Osteoblast (primary cell): ENCODE measurements at regions not wholly inside any gene's neighbourhood (a gene's known extent, or its start where the extent isn't known, plus 50 kb on each side); places are given as distances from the start of the nearest gene placed in this dataset.
A peak's percentile ranks its signal among the peaks of the same experiment; 100 is the strongest.

Source experiments
- DNase-seq: peaks from one replicate; pipeline ENCODE4 v3.0.0; 2011; ENCODE audit warnings: low spot score, mixed read lengths; ENCODE audit not compliant: insufficient read length; ENCODE audit errors: missing footprints
- H2AFZ ChIP-seq: 2 replicates; pipeline ENCODE4 v1.6.0; 2011; ENCODE audit warnings: mild to moderate bottlenecking, low read length
- H3K27ac ChIP-seq: 2 replicates; pipeline ENCODE4 v1.5.1; 2011; ENCODE audit warnings: mild to moderate bottlenecking, low read depth, low read length, moderate library complexity
- H3K27me3 ChIP-seq: 2 replicates; pipeline ENCODE4 v1.6.0; 2012; ENCODE audit warnings: mild to moderate bottlenecking, control low read depth, inconsistent platforms, low read length, moderate library complexity; ENCODE audit not compliant: insufficient read depth
- H3K36me3 ChIP-seq: 2 replicates; pipeline ENCODE4 v1.5.1; 2011; ENCODE audit warnings: mild to moderate bottlenecking, low read length, control low read depth, moderate library complexity; ENCODE audit not compliant: insufficient read depth
- H3K4me1 ChIP-seq: 2 replicates; pipeline ENCODE4 v1.5.1; 2011; ENCODE audit warnings: mild to moderate bottlenecking, low read length, control low read depth, moderate library complexity; ENCODE audit not compliant: insufficient read depth
- H3K4me2 ChIP-seq: 2 replicates; pipeline ENCODE4 v1.6.0; 2011; ENCODE audit warnings: mild to moderate bottlenecking, low read length; ENCODE audit not compliant: insufficient read depth
- H3K4me3 ChIP-seq: fragments of 200-600 bp; sonication (generic); 3 replicates; pipeline ENCODE4 v1.5.1; 2012; ENCODE audit warnings: mild to moderate bottlenecking, low read length, inconsistent platforms; ENCODE audit not compliant: insufficient read depth
- H3K79me2 ChIP-seq: 2 replicates; pipeline ENCODE4 v1.6.0; 2012; ENCODE audit warnings: mild to moderate bottlenecking, low read length, control low read depth, inconsistent platforms; ENCODE audit not compliant: insufficient read depth
- H3K9me3 ChIP-seq: 2 replicates; pipeline ENCODE4 v1.5.1; 2011; ENCODE audit warnings: low read depth, low read length, control low read depth
- H4K20me1 ChIP-seq: 2 replicates; pipeline ENCODE4 v1.6.0; 2012; ENCODE audit warnings: mild to moderate bottlenecking, low read length, control low read depth; ENCODE audit not compliant: insufficient read depth
- CTCF ChIP-seq: IDR thresholded peaks from 2 replicates; pipeline ENCODE4 v1.5.1; 2011; ENCODE audit warnings: mild to moderate bottlenecking, low read depth, low read length, moderate library complexity; ENCODE audit errors: extremely low read depth

GRCh38 chr2:9752441-9753275 lies 90.6 kb upstream of the TAF1B start:
- H4K20me1 ChIP-seq, result no peaks in the 10 kb centered on the region

GRCh38 chr2:9753276-9753600 lies 90.0 kb upstream of the TAF1B start:
- Histone ChIP-seq H3K27ac (peak overlapping the region; percentile 88), H3K79me2 (no peaks in the 10 kb centered on the region), H2AFZ (peak overlapping the region; percentile 87), H4K20me1 (no peaks in the 10 kb centered on the region), H3K4me3 (peak overlapping the region; percentile 61), H3K9me3 (no peaks in the 10 kb centered on the region), H3K4me1 (peaks cover 32% of the 10 kb centered on the region), H3K27me3 (no peaks in the 10 kb centered on the region), H3K4me2 (peak overlapping the region; percentile 79), H3K36me3 (no peaks in the 10 kb centered on the region)
- no peak for TF ChIP-seq CTCF
- DNase-seq, result peak; percentile 98

More at GRCh38 chr2:9752441-9753275, 90.6 kb upstream of the TAF1B start:
- Histone ChIP-seq H3K4me3 (peak overlapping the region; percentile 61), H3K27ac (peak overlapping the region; percentile 88), H2AFZ (peak overlapping the region; percentile 87), H3K4me2 (peak overlapping the region; percentile 79), H3K79me2 (no peaks in the 10 kb centered on the region), H3K4me1 (peaks cover 26% of the 10 kb centered on the region), H3K9me3 (no peaks in the 10 kb centered on the region), H3K27me3 (no peaks in the 10 kb centered on the region), H3K36me3 (no peaks in the 10 kb centered on the region)
- TF ChIP-seq CTCF, result no peak
- peak; percentile 96 for DNase-seq

- Histone ChIP-seq H3K4me1 (peaks cover 32% of the 10 kb centered on the region), H2AFZ (peak overlapping the region; percentile 87), H3K4me2 (peak overlapping the region; percentile 79), H3K36me3 (no peaks in the 10 kb centered on the region), H3K27ac (peak overlapping the region; percentile 88), H3K79me2 (no peaks in the 10 kb centered on the region), H3K9me3 (no peaks in the 10 kb centered on the region), H3K27me3 (no peaks in the 10 kb centered on the region), H3K4me3 (peak overlapping the region; percentile 61), H4K20me1 (no peaks in the 10 kb centered on the region)
- no peak for TF ChIP-seq CTCF
- DNase-seq, result peak; percentile 31
These were observed 89.4 kb upstream of the TAF1B start for GRCh38 chr2:9753665-9754531.

- Histone ChIP-seq H3K4me2 (no peak overlapping the region), H2AFZ (no peak overlapping the region)
- no peak for TF ChIP-seq CTCF
These were observed 88.8 kb upstream of the TAF1B start for GRCh38 chr2:9754532-9754887.

More at GRCh38 chr2:9754532-9754887, 88.8 kb upstream of the TAF1B start:
- Histone ChIP-seq H3K27ac (no peak overlapping the region), H3K36me3 (no peaks in the 10 kb centered on the region), H3K27me3 (no peaks in the 10 kb centered on the region), H3K4me3 (no peak overlapping the region), H3K79me2 (no peaks in the 10 kb centered on the region), H3K4me1 (peaks cover 32% of the 10 kb centered on the region), H3K9me3 (no peaks in the 10 kb centered on the region), H4K20me1 (no peaks in the 10 kb centered on the region)
- peak; percentile 53 for DNase-seq
